Keratinocyte (primary cell): ENCODE measurements at regions not wholly inside any gene's neighbourhood (a gene's known extent, or its start where the extent isn't known, plus 50 kb on each side); places are given as distances from the start of the nearest gene placed in this dataset.

Experiments used
- CTCF ChIP-seq, 3 experiments: IDR thresholded peaks in 1 of 3; conservative IDR thresholded peaks in 1 of 3; optimal IDR thresholded peaks in 1 of 3; 2 replicates in 2 of 3; 3 replicates in 1 of 3; pipeline versions ENCODE3 to v1.5.1; 2011; ENCODE audit warnings: low read length in 3 of 3, mild to moderate bottlenecking in 3 of 3, moderate library complexity in 2 of 3, control low read depth in 1 of 3, inconsistent platforms in 1 of 3; ENCODE audit not compliant: insufficient read depth in 2 of 3; ENCODE audit errors: extremely low read depth in 1 of 3
- EZH2 ChIP-seq: IDR thresholded peaks from one replicate; pipeline ENCODE4 v1.6.1; 2012; ENCODE audit warnings: inconsistent platforms, mild to moderate bottlenecking, low read length, moderate library complexity

- no peak for TF ChIP-seq CTCF (optimal IDR thresholded peaks at IDR 0.05 in 1 of 3, IDR thresholded peaks at IDR 0.05 in 1 of 3, conservative IDR thresholded peaks at IDR 0.05 in 1 of 3; ENCODE audit: extremely low read depth in 1 of 3, insufficient read depth in 2 of 3, low read length in 3 of 3)
- no peak for TF ChIP-seq EZH2
Observed at GRCh38 chr6:105874835-105875626, 211.1 kb upstream of the PRDM1 start.
